ENCODE measurements at regions not wholly inside any gene's neighbourhood (a gene's known extent, or its start where the extent isn't known, plus 50 kb on each side); places are given as distances from the start of the nearest gene placed in this dataset.

- no peak for TF ChIP-seq CTCF (IDR thresholded peaks at IDR 0.05; ENCODE audit: unreplicated experiment in 3 of 3)
- Mint-ChIP-seq H3K4me1 (no peaks in the 10 kb centered on the region), H3K27ac (no peak overlapping the region), H3K27me3 (ENCODE audit: low read depth) (no peaks in the 10 kb centered on the region), H3K9me3 (no peaks in the 10 kb centered on the region), H3K36me3 (ENCODE audit: low read depth) (no peaks in the 10 kb centered on the region), H3K4me3 (no peak overlapping the region)
Observed at GRCh38 chr14:29169408-29169807, 402.8 kb downstream of the FOXG1 start.

GRCh38 chr14:29175706-29176105 is 409.1 kb downstream of the FOXG1 start:
- no peaks in the 10 kb centered on the region for H3K4me1 Mint-ChIP-seq

GRCh38 chr14:29176876-29177275 is 410.3 kb downstream of the FOXG1 start:
- Mint-ChIP-seq H3K4me1 (no peaks in the 10 kb centered on the region), H3K36me3 (ENCODE audit: low read depth) (no peaks in the 10 kb centered on the region), H3K4me3 (no peak overlapping the region), H3K9me3 (no peaks in the 10 kb centered on the region), H3K27ac (no peak overlapping the region), H3K27me3 (ENCODE audit: low read depth) (no peaks in the 10 kb centered on the region)
- TF ChIP-seq CTCF (IDR thresholded peaks at IDR 0.05; ENCODE audit: unreplicated experiment in 3 of 3): no peak

More at GRCh38 chr14:29175706-29176105, 409.1 kb downstream of the FOXG1 start:
- no peaks in the 10 kb centered on the region for H3K9me3 Mint-ChIP-seq
- no peak for TF ChIP-seq CTCF (IDR thresholded peaks at IDR 0.05; ENCODE audit: unreplicated experiment in 3 of 3)
- no peak overlapping the region for H3K4me3 Mint-ChIP-seq
- H3K36me3 Mint-ChIP-seq (ENCODE audit: low read depth): no peaks in the 10 kb centered on the region
- no peaks in the 10 kb centered on the region for H3K27me3 Mint-ChIP-seq (ENCODE audit: low read depth)
- no peak overlapping the region for H3K27ac Mint-ChIP-seq

- no peak for TF ChIP-seq CTCF (IDR thresholded peaks at IDR 0.05; ENCODE audit: unreplicated experiment in 3 of 3)
- Mint-ChIP-seq H3K36me3 (ENCODE audit: low read depth) (no peaks in the 10 kb centered on the region), H3K4me3 (no peak overlapping the region), H3K27me3 (ENCODE audit: low read depth) (no peaks in the 10 kb centered on the region), H3K9me3 (no peaks in the 10 kb centered on the region), H3K27ac (no peak overlapping the region), H3K4me1 (no peaks in the 10 kb centered on the region)
Observed at GRCh38 chr14:29178971-29179370, 412.4 kb downstream of the FOXG1 start.

- Mint-ChIP-seq H3K9me3 (no peaks in the 10 kb centered on the region), H3K36me3 (ENCODE audit: low read depth) (no peaks in the 10 kb centered on the region), H3K4me3 (no peak overlapping the region), H3K4me1 (no peaks in the 10 kb centered on the region), H3K27ac (no peak overlapping the region), H3K27me3 (ENCODE audit: low read depth) (no peaks in the 10 kb centered on the region)
- TF ChIP-seq CTCF (IDR thresholded peaks at IDR 0.05; ENCODE audit: unreplicated experiment in 3 of 3): no peak
Observed at GRCh38 chr14:29191092-29191491, 424.5 kb downstream of the FOXG1 start.

- H3K4me3 Mint-ChIP-seq: no peak overlapping the region
- no peaks in the 10 kb centered on the region for H3K9me3 Mint-ChIP-seq
- H3K36me3 Mint-ChIP-seq (ENCODE audit: low read depth): no peaks in the 10 kb centered on the region
- H3K27ac Mint-ChIP-seq: no peak overlapping the region
- TF ChIP-seq CTCF (IDR thresholded peaks at IDR 0.05; ENCODE audit: unreplicated experiment in 3 of 3): no peak
- H3K27me3 Mint-ChIP-seq (ENCODE audit: low read depth): no peaks in the 10 kb centered on the region
- no peaks in the 10 kb centered on the region for H3K4me1 Mint-ChIP-seq
Observed at GRCh38 chr14:29197557-29197956, 431.0 kb downstream of the FOXG1 start.

All from nephron (organoid).